ENCODE measurements at regions not wholly inside any gene's neighbourhood (a gene's known extent, or its start where the extent isn't known, plus 50 kb on each side); places are given as distances from the start of the nearest gene placed in this dataset.

GRCh38 chr1:93768380-93768863, 86.8 kb upstream of the BCAR3 start:
- no peak overlapping the region for H3K4me3 ChIP-seq
- no peak overlapping the region for H3K9ac ChIP-seq (ENCODE audit: low read depth in 2 of 2, low read length in 2 of 2)

DNA sequence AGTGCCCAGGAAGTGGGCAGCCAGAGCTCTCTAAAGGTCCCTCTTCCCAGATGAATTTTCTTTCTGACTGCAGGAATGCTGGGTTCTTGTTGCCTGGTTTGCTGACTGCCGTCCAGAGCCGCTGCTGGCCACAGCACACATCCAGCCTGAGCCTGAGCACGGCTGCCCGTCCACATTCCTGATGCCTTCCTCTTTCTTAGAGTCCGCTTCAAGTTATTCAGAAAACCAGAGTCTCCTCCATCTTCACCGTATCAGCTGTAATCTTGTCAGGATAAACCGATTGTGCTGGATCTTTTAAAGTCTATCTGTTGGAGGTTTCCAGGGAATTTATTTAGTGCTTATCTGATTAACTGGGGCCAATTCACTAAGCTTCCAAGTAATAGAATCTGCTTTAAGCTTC, 84.8 kb upstream of the BCAR3 start:
- TF ChIP-seq, protein P1, sequence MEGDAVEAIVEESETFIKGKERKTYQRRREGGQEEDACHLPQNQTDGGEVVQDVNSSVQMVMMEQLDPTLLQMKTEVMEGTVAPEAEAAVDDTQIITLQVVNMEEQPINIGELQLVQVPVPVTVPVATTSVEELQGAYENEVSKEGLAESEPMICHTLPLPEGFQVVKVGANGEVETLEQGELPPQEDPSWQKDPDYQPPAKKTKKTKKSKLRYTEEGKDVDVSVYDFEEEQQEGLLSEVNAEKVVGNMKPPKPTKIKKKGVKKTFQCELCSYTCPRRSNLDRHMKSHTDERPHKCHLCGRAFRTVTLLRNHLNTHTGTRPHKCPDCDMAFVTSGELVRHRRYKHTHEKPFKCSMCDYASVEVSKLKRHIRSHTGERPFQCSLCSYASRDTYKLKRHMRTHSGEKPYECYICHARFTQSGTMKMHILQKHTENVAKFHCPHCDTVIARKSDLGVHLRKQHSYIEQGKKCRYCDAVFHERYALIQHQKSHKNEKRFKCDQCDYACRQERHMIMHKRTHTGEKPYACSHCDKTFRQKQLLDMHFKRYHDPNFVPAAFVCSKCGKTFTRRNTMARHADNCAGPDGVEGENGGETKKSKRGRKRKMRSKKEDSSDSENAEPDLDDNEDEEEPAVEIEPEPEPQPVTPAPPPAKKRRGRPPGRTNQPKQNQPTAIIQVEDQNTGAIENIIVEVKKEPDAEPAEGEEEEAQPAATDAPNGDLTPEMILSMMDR (IDR thresholded peaks at IDR 0.05): no peak
- Histone ChIP-seq H3K36me3 (no peaks in the 10 kb centered on the region), H3K27me3 (no peaks in the 10 kb centered on the region), H3K4me3 (no peak overlapping the region), H3K9me3 (no peaks in the 10 kb centered on the region), H3K4me1 (no peaks in the 10 kb centered on the region), H3K9ac (ENCODE audit: low read depth in 2 of 2, low read length in 2 of 2) (no peak overlapping the region), H3K27ac (no peak overlapping the region)
- DNase-seq: no peak
- intact Hi-C loops (cut with DNase I): no loop called here

More at GRCh38 chr1:93768380-93768863, 86.8 kb upstream of the BCAR3 start:
- Histone ChIP-seq H3K36me3 (no peaks in the 10 kb centered on the region), H3K27ac (no peak overlapping the region), H3K4me1 (no peaks in the 10 kb centered on the region), H3K9me3 (no peaks in the 10 kb centered on the region), H3K27me3 (no peaks in the 10 kb centered on the region)
- TF ChIP-seq, protein P1 (IDR thresholded peaks at IDR 0.05): no peak
- DNase-seq: no peak
- intact Hi-C loops (cut with DNase I): no loop called here

- H3K36me3 ChIP-seq: no peaks in the 10 kb centered on the region
- DNase-seq: no peak
- no peak overlapping the region for H3K4me3 ChIP-seq
- H3K27ac ChIP-seq: no peak overlapping the region
- no peaks in the 10 kb centered on the region for H3K9me3 ChIP-seq
- intact Hi-C loops (cut with DNase I): no loop called here
- H3K9ac ChIP-seq (ENCODE audit: low read depth in 2 of 2, low read length in 2 of 2): no peak overlapping the region
- TF ChIP-seq, protein P1 (IDR thresholded peaks at IDR 0.05): no peak
- no peaks in the 10 kb centered on the region for H3K27me3 ChIP-seq
- no peaks in the 10 kb centered on the region for H3K4me1 ChIP-seq
Measured at GRCh38 chr1:93765099-93765498, 83.5 kb upstream of the BCAR3 start.

GRCh38 chr1:93764366-93764750, 82.7 kb upstream of the BCAR3 start:
- no peak overlapping the region for H3K27ac ChIP-seq
- DNase-seq: no peak
- no peaks in the 10 kb centered on the region for H3K4me1 ChIP-seq
- TF ChIP-seq, protein P1 (IDR thresholded peaks at IDR 0.05): no peak
- H3K27me3 ChIP-seq: no peaks in the 10 kb centered on the region
- H3K36me3 ChIP-seq: no peaks in the 10 kb centered on the region
- H3K9me3 ChIP-seq: no peaks in the 10 kb centered on the region
- H3K4me3 ChIP-seq: no peak overlapping the region
- intact Hi-C loops (cut with DNase I): no loop called here
- no peak overlapping the region for H3K9ac ChIP-seq (ENCODE audit: low read depth in 2 of 2, low read length in 2 of 2)

GRCh38 chr1:93763704-93764365, 82.2 kb upstream of the BCAR3 start:
- Histone ChIP-seq H3K4me1 (no peaks in the 10 kb centered on the region), H3K9ac (ENCODE audit: low read depth in 2 of 2, low read length in 2 of 2) (no peak overlapping the region), H3K9me3 (no peaks in the 10 kb centered on the region), H3K27ac (no peak overlapping the region), H3K4me3 (no peak overlapping the region), H3K36me3 (no peaks in the 10 kb centered on the region), H3K27me3 (no peaks in the 10 kb centered on the region)
- DNase-seq: no peak
- intact Hi-C loops (cut with DNase I): no loop called here
- TF ChIP-seq, protein P1 (IDR thresholded peaks at IDR 0.05): no peak
